ENCODE measurements at regions not wholly inside any gene's neighbourhood (a gene's known extent, or its start where the extent isn't known, plus 50 kb on each side); places are given as distances from the start of the nearest gene placed in this dataset.

DNA sequence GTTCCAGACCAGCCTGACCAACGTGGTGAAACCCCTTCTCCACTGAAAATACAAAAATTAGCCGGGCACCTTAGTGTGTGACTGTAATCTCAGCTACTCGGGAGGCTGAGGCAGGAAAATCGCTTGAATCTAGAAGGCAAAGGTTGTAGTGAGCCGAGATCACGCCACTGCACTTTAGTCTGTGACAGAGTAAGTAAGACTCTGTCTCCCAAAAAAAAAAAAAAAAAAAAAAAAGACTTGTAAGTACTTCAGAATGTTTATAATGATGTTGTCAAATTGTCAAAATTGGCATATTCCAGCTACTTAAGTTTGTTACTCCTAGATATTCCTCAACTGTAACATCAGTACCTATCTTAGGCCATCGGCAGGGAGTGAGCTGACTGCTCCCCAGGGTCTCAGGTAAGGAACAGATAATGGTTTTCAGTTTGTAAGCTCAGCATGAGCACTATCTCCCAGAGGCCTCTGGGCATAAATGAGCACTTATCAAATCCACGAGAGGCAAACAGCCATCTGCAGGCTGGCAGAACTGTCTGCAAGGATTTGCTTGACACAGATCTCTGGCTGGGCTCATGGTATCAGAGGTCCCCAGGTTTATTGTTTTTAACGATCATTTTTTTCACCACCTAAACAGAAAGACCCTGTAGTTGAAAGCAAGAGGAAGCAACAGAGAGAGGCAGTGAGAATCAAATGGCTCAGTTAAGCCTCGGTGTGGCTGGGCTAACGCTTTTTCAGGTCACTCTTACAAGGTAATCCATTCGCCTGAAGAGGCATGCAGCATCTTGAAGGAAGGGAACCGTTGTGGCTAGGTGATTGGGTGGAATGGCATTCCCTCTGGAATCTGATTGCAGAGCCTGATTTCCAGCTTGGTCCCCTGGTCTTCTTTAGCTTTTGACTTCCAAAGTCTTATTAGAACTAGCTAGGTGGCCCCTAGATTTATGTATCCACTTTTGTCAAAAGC lies 115.9 kb downstream of the LY86 start:
- no peak for DNase-seq

DNA sequence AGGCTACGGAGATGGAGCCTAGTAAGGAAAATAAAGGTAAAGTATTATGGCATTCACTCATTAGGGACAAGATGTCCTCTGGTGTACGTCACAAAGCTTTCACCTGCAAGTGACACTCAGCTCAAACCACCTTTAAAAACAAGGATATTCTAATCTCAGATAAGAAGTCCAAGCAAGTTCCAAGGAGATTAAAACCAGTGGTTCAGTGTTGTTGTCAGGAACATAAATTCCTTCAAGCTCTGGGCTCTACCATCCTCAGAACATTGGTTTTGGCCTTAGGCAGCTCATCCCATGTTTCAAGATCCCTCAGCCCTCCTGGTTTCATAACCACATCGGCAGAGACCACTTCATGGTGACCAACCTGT lies 116.5 kb downstream of the LY86 start:
- no peak for DNase-seq

DNA sequence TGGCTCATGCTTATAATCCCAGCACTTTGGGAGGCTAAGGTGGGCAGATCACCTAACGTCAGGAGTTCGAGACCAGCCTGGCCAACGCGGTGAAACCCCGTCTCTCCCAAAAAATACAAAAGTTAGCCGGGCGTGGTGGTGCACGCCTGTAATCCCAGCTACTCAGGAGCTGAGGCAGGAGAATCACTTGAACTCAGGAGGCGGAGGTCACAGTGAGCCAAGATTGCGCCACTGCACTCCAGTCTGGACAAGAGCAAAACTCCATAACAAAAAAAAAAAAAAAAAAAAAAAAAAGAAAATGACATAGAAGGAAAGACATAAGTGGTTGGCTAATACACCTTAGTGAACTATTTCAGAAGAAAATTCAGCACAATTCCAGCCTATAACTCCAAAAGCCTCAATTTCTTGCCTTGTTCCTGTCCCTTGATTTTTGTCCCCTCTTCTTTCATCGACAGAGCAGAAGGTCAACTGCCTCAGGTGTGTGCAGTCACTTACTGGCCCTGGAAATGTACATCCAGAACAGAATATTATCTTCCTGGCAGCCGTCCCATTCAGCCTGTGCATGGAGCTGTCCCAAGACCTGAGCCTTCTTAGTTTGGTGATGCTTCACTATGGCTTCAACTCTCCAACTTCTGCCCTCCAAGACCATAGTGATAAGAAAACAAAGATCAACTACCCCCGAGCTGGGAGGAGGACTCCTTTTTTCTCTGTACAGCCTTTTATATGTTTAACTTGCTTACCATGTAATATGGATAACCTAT lies 117.6 kb downstream of the LY86 start:
- no peak for DNase-seq

DNA sequence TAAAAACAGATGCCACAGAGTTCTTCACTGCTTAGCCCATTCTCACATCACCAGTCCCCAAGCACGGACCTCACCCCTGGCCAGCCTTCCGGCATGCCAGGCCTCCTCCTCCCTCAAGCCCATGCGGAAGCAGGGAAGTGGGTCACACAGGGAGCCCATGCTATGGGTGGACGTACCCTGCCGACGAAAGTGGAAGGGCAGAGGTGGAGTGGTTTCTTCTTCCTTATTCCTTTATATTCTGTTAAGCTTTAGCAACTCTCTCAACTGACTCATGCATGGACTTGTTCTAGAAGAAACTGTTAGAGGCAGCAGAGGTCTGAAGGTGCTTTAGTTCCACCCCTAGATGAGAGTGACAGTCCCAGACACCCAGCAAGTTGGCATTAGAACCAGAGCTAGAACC lies 118.6 kb downstream of the LY86 start:
- DNase-seq: peak in 16 of 58 donors; percentile 8 to 49 (median 25)

DNA sequence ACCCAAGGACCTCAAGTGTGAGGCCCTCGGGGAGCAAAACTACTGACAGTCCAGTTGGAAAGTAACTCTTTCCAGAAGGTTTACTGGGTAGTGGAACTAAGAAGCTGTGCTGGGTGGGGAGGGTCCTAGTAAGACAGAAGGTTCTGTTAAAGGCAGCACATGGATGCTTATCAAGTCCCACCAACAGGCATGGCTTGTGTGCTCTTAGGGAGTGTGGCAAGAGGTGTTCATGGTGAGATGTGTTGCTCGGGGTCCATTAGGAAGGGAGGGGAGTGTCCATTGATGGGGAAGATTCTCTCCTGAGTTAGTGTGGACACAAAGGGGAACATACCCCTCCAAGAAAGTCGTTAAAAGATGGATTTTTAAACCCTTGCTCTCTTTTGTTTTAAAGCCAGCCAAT lies 120.6 kb downstream of the LY86 start:
- DNase-seq: no peak

DNA sequence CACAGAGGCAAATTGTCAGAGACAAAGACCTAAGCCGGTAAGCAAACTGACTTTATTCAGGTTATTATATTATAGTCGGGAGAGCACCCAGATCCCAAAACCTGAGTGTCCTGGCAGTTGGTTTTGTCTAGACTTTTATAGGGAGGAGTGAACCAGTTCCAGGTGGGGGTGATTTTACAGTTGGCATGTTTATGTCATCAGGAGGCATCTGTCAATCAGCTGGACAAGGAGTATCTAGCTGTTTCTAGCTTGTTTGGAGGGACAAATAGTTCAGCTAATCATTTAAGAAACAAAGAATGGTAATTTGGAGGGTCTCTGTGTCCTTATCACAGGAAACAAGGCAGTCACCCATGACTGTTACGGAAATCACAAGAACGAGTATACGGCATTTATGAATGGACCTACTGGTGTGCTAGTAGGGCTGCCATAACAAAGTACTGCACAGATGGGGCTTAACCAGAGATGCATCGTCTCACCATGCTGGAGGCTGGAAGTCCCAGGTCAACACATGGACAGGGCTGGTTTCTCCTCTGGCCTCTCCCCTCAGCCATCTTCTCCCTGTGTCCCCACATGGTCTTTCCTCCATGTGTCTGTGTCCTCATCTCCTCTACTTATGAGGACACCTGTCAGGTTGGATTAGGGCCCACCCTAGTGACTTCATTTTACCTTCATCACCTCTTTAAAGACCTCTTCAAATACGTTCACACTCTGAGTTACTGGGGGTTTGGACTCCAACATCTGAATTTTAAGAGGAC lies 122.7 kb downstream of the LY86 start:
- no peak for DNase-seq

DNA sequence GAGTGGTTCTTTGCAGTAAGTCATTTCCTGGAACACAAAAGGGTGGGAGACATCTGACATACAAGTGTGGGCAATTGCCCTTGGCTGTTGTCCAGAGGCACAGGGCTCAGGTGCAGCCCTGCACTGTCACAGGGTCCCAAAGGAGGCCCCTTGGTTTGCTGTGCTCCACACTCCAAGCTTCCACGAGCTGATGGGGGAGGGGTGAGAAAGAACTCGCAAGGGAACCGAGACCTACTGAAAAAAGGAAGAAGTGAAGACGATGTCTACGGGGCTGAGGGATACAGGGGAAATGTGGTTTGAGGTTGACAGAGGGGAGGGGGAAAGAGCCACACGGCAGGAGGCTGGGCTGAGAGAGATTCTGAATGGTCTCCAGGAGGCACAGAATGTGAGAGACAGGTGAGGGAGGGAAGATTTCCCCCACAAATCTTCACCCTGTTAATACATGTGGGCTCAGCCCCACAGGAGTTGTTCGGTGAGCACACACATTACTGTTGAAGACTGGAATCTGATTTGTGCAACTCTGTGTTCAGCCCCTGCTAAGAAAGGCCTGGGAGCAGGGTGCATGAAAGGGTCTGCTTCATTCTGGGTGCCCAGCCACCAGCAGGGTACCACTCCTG lies 123.4 kb downstream of the LY86 start:
- peak in 14 of 58 donors; percentile 10 to 37 (median 19) for DNase-seq

DNA sequence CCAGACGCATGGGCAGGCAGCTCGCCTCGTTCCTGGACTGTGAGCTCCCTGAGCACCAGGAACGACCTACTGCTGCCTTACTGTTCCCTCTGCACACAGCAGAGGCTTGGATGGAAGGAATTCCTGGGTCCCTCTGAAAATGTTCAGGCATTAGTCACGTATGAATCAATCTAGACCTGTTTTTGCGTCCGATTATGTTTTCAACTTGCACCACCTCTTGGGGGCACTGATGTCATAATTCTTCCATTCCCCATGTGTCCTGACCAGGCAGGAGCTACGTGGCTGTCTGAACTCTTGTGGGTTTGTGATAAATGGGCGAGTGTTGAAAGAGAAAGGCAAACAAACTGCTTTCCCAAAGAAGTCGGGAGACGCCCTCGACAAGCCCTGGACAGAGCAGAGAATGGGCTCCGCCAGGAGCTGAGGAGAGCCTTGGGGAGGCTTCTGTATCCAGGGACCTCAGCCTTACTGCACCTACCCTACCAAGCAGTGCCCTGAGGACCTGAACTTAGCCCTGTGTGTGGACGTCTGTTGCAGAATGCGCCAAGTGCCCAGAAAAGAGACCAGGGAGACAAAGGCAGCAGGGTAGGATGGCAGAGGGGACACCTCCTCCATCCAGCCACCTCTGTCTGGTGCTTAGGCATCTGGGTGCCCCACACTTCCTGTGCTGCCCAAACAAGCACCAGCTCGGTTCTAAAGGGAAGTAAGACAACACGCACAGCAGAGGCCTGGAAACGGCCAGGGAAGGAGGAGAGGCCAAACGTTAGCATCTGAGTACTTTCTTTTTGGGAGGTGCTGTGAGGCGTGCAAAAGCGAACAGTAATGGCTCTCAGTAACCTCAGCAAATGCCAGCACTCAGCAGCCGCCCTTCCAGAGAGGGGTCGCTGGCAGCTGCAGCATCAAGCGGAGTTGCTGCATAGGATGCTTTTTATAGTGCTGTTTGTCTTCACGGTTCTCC lies 124.2 kb downstream of the LY86 start:
- DNase-seq: peak in 17 of 58 donors; percentile 10 to 54 (median 25)

DNA sequence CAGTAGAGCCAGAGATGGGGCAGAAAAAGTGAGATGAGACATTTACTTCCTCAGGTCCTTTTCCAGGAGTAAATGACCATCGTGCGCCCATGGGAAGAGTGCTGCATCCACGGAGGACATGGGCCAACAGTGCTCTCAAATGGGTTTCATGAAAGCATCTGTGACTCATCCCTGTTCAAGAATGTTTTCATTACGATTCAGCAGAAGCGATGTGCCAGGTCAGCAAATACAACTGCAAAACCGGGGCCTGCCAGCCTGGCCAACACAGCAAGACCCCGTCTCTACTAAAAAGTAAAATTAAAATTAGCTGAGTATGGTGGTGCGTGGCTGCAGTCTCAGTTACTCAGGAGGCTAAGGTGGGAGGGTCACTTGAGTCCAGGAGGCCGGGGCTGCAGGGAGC lies 125.1 kb downstream of the LY86 start:
- DNase-seq: no peak

DNA sequence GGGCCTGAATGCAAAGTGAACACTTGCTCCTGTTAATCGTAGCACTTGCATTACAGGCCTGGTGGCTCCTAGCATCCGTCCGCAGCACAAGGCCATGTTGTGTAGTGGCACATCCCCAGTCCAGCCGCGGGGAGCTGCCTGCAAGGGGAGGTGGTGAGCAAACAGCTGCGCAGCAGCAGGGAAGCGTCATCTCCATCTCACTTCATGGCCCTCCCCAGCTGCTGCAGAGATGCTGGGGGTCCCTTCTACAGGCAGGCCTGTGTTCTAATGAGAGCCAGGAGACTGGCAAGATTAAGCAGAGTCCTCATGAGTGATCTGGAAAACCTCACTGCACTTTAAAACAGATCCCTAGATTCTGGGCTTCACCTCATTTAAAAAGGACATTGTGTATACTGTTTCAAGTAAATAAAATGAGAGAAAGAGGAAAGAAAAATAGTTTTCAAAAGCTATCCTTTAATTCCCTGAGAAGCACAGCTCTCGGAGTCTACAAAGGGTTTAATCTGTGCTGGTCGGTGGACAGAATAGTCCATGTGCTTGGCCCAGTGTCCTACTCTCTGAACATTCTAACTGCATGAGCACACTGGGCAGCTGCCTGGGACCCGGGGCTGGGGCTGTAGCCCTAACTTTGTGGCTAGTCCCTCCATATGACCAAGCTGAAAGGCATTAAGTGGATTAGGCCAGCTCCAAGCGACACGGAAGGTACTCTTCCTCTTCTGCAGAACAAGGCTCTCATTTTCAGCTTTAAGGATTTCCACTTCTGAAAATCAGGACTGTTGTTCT lies 125.8 kb downstream of the LY86 start:
- DNase-seq: no peak

DNA sequence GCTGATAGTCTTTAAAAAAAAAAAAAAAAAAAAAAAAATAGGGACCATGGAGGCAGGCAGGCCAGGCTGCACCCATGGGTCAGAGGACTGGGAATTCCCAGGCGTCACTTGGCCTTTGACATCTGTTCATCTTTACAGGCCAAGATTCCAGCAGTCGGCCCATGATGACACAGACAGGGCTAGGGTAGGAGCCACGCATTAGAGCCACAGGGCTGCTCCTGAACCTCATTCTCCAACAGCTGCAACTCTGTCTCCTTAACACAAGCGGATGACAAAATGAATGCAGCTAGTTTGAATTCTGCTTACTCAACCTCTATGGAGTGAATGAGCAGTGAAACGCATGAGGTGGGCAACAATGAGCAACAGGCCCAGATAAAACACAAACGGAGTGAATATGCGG lies 126.4 kb downstream of the LY86 start:
- DNase-seq: no peak

DNA sequence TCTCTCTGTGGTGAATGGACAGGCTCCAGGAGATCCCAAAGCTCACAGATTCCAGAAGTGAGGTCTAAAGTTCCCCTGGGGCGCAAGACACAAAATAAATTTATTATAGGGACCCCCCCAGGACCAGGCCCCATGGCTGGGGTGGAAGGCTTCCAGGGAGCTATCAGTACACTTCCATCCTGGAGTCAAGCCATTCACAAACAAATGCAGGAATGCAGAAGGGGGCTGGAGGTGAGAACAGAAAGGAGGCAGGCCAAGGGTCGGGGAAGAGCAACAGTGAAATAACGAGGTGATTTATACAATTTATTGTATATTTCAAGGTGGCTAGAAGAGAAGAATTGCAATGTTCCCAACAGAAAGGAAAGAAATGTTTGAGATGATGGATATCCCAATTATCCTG lies 126.9 kb downstream of the LY86 start:
- no peak for DNase-seq

DNA sequence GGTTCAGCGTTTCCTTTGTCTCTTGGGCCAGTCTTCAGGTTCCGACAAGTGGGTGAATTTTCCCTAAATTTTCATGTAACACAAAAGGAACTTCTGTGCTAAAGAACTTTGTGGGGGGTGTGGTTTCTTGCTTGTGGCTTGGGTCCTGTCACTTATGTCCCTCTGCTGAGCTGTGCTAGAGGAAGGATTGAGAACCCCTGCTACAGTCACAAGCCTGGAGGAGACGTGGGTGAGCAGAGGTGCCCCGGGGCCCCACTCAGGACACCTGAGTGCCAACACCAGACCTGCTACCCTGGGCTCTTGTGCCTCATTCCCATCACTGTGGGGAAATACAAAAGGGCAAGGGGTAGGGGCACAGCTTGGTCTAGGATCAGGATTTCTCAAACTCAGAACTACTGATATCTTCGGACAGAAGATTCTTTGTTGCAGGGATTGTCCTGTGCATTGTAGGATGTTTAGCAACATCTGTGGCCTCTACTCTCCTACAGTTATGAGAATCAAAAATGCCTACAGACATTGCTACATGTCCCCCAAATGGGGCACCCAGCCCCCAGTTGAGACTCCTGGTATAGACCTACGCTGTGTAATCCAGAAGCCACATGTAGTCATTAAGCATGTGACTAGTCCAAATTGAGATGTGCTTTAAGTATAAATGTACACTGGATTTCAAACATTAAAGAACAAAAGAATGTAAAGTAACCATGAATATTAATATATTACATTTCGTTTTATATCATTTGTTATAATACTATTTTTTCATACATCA lies 128.7 kb downstream of the LY86 start:
- no peak for DNase-seq

DNA sequence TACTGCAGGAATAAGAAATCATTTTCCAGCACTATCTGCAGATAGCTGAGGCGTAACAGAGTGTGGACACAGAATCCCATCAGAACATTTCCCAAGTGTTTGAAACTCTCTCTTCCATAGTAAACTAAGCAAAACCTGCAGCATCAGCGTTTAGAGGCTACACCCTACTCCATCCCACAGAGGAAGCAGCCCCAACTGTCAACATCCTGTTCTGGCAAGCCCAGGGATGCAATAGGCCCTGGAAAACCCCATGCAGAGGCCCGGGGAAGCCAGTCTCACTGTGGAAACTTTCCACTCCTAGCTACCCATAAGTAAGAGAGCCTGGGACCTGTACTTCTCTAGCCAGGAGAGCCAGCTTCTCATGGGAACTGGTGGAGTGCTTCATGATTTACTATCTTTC lies 129.4 kb downstream of the LY86 start:
- DNase-seq: no peak

DNA sequence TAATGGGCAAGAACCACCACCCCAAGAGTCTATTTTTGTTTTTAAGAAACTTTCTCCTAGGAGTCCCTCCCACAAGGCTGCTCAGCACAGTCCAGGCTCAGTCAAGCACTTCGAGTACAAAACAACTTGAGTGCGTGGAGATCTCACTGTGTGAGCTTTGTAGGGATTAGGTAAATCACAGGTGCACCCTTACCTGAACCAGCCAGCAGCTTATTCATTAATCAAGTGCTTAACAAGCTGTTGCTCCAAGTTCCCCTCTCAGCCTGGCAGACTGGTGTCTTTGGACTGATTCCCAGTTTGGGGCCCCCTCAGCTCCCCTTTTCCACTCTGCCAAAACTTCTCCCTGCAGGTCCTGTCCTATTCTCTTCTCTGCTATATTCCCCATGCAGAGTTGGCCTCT lies 133.1 kb downstream of the LY86 start:
- no peak for DNase-seq

DNA sequence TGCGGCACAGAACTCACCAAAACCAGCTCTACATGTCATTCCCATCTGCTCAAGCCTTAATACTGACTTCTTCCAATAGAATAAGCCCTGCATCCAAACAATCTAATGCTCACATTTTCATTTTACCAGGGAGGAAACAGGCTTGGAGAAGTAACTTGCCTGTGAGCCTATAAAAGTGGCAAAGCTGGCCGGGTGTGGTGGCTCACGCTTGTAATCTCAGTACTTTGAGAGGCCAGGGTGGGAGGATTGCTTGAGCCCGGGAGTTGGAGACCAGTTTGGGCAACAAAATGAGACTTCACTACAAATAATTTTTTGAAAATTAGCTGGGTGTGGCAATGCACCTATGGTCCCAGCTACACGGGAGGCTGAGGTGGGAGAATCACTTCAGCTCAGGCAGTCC lies 133.7 kb downstream of the LY86 start:
- DNase-seq: no peak

DNA sequence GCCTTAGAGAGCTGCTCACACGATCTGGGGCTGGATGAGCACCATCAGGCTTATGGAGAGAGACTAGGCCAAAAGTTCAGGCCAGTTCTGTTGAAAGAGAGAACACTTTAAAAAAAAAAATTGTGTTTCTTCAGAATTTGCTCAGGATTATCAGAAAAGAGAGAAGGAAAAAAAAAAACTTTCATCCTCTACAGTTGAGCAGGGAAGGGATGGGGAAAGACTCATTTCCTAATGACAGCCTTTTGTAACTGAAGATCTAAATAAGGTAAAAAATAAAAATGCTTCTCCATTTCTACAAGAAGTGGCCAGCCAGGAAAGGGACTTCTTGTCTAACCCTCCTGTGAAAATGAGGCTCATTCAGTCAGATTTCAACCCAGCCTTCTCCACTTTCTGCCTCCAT lies 134.8 kb downstream of the LY86 start:
- no peak for DNase-seq

DNA sequence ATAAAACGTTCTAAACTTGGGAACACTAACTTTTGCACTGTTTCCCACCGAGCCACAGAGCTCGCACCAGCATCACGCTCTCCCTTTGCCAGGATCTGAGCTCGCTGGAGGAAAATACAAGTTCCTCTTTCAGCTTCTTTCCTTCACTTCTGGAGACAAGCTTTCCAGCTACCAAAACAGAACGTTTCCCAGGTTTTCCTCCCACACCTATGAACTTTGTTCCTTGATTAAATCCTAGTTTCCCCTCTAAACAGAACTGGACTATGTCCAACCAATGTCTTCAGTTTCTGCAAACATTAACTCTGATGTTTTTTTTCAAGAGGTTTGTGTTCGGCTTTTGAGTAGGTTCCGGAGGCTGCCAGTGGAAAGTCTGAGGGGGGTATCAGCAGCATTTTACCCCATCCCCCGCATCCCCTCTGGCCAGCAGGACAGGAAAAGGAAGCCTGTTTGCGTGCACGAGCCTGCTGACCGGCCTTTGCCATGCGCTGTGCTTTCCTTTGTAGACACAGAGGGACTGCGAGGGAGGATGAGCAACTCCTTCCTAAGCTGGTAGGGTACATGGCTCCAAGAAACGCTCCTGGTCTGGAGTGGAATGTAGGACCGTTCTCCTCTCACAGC lies 135.5 kb downstream of the LY86 start:
- peak in 10 of 58 donors; percentile 24 to 68 (median 52) for DNase-seq
